Activated T-cell treated with anti-CD3 and anti-CD28 coated beads for 48 hours (primary cell): ENCODE measurements at regions not wholly inside any gene's neighbourhood (a gene's known extent, or its start where the extent isn't known, plus 50 kb on each side); places are given as distances from the start of the nearest gene placed in this dataset.

Source experiments
- DNase-seq: peaks from one replicate; pipeline ENCODE4 v3.0.0-alpha.2; 2020; ENCODE audit warnings: low read depth

DNA sequence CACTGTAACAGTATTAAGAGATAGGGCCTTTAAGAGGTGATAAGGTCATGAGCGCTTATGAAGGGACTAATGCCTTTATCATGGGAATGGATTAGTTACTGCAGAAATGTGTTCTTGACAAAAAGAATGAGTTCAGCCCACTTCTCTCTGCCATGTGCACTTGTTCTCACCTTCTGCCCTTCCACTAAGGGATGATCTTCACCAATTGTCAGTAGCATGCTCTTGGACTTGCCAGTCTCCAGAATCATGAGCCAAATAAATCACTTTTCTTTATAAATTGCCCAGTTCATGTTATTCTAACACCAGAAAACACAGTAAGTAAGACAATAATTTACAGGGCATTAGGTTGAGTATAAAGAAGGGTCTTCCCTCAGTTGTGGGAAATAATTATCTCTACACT lies 189.1 kb downstream of the CRPPA start:
- no peak for DNase-seq

DNA sequence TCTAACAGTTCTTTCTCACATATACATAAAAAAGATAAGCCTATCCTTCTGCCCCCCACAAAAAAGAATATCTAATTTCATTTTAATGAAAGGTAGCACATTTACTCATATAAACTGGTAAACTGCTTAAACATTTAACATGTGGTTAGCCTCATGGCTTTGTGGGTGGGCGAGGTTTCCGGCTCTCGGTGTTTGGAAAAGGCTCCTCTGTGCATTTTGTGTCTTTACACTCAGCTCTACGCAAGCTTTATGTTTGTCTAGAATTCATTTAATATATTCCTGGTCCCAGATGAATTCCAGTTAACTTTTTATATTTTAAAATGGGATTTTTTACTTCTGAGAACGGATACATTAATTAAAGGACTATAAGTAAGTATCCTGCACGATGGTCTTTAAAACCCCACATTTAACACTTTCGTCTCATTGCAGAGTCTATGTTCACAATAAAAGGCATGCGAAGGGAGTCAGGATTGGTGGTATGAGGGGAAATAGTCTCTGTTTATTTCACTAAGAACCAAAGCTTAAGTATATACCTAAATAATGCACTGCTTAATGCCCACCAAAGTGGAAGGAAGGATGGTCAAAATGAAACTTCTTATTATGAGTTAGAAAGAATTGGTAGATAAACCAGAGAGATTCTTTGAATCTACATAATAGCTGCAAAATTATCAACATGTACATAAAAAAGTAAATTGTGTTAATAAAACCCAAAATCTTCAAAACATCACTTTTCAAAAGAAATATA lies 197.2 kb downstream of the CRPPA start:
- peak; percentile 8 for DNase-seq

DNA sequence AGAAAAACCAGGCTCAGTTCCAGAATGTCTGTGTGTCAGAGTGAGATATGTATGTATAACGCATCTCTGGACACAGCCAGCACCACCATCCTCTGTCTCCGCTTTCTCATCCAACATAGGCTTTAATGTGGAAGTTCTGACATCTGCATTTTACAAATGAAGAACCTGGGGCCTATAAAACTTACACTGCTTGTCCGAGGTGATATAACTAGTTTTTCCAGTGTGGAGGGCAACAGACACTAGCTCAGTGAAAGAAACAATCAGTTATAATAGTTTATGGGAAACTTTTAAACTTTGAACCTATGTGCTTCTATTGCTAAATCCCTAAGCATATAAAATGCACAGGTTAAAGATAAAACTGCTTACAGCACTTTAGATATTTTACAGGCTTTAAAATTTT lies 208.7 kb downstream of the CRPPA start:
- DNase-seq = no peak

DNA sequence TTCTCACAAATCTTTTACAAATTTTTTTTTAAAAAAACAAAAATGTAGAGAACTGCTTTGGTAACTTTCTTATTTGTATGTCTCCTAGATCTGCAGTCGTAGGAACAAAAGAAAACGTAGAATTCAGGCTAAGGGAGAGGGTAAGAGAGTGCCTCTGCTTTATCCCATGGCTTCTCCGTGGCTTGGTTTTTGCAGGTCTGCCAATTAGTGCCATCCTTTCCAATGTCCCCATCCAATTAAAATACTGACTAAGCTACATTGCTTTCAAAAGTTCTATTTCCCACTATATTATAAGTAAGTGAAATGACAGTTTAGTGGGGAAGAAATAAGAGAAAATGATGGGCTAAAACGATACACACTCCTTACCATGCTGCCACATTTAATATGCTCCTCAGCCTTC lies 209.3 kb downstream of the CRPPA start:
- no peak for DNase-seq

DNA sequence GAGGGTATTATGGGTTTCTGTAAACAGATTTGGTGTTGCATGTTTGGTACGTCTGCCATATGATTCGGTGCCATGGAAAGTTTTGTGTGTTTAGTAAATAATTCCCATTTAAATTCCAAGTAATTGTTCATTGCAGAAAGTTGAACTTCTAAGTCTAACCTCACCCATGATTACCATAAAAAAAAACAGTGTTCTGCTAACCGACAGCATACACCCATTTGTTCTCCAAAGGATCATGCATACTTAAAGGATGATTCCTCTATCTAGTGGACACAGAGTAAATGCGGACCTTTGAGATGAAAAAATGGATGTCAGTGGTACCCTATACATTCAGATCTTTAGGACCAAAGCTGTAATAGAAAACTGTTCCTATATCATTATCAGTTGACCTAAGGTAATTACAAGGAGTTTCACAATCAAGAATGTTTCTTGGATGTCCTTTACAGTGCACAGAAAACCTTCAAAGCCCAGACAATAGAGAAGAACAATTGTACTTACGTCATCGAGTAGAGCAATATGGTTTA lies 209.9 kb downstream of the CRPPA start:
- DNase-seq = no peak

DNA sequence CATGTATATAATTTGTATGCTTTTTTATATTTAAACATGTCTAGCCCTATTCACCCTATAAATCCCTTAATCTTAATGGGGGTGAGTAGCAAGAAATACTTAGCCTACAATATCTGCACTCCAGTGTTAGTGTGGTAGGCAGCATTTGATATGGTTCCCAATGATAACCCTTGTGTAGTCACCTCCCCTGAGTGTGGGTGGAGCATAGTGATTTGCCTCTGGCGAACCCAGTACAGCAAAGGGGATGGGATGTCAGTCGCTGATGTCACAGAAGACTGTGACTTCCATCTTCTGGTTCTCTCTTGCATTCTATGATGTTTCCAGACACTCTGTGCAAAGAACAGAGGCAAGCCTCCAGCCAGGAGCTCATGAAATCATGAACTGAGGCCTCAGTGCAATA lies 211.2 kb downstream of the CRPPA start:
- no peak for DNase-seq

DNA sequence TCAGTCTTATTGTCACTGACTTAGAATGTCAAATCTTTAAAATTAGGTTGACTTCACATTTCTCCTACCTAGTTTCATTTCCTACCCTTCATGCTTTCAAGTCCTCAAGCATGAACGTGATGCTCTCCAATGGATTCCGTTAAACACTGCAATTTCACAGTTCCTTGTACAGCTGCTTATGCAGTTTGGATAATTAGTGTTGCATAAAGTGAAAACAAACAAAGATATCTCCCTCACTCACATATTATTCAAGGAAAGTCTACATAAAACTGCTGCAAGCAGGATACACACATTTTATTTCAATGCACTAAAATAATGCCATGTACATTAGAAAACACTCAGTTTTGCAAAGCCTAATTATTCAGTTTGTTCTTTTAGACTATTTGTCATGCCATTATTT lies 214.0 kb downstream of the CRPPA start:
- DNase-seq = no peak

DNA sequence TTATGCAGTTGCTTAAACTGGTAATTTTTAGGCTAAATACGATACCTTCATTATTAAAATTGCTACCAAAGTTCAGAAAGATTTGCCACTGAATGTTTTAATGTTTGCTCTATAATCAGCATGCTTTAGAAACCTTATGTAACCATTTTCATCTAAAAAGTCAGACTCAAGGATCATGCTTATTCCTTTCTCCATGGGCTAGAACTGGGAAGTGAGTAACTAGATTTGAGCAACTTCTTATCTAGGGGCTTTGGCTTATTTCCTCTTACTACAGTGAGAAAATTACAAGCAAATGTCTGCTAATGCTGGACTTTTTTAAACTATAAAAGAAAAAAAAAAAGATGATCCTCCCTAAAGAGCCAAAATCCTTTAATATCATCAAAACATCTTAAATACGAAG lies 215.9 kb downstream of the CRPPA start:
- DNase-seq = no peak

DNA sequence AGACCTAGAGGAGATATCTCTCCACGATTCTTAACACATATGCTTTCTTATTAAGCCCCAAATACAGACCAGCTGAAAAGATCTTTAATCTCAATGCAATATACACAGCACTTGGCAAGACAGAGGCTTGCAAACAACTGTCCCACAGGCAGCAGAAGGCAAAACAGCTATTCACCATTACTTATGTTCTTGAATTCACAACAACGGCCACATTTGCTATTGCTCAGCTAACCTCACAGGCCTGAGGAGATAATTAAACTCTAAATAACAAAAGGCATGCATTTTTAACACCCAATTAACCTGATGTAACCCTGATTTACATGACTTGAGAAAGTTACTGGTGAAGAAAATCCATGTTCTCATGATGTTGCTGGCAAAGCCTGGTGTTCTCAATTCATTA lies 216.4 kb downstream of the CRPPA start:
- no peak for DNase-seq

DNA sequence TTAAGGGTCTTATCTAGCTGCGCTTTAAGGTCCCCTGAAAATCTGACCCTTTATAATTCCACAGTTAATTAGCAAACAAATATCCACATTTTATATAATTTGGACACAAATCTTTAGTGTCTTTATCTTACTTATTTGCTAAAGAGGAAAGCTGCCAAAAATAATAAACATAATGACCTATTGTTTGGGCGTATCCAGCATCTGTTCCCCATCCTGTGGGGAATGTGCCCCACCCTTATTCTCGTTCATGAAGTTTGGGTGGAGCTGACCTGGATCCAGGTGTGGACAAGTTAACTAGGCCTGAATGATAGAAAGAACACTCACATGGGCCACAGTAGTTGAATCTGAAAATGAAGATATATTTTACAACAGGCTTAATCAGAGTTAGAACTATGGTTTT lies 218.3 kb downstream of the CRPPA start:
- DNase-seq = no peak

DNA sequence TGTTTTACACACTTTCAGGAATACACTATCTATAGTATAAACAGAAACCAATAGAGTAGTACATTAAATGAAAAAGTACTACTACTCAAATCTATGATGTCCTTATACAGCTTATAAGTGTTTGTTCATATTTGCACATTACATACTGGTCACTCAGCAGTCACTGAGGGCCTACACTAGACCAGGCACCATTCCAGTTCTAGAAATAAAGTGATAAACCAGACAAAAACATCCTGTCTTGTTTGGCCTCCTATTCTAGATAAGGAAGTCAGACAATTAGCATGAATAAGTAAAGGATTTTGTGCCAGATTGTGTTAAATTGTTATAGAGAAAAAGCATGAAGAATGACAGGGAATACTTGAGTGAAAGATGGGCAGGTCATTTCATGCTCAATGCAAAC lies 219.0 kb downstream of the CRPPA start:
- DNase-seq = no peak

DNA sequence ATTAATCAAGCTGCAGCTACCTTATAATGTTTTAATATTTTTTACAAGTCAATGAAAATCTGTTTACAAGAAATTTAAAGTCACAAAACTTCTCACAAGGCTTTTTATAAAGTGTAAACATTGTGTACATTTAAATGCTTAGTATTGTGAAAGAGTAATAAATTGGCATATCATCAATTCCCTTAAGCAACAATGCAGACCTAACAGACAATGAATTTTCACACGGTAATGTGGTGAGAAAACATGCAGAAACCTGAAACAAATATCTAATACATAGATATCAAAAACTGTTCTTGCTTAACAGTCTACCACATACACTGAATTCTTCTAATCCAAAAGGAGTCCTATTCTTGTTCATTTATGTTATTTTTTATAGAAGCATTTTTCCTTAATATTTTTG lies 220.7 kb downstream of the CRPPA start:
- no peak for DNase-seq

DNA sequence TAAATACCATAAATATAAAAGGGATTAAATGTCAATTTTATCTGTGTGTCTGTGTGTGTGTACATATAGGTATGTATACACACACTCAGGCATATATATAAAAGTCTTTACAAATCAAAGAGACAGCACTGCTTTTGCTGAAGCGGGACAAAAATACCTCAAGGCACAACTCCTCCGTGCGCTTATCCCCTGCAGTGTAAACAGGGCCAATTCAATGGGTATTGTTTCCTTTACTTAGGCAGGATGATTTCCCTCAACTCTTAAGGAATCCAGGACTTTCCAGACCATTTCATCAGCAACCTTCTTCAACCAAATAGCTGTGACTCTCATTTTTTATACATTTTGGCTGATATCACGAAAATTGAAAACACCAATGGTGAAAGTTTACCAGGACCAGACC lies 227.7 kb downstream of the CRPPA start:
- no peak for DNase-seq

DNA sequence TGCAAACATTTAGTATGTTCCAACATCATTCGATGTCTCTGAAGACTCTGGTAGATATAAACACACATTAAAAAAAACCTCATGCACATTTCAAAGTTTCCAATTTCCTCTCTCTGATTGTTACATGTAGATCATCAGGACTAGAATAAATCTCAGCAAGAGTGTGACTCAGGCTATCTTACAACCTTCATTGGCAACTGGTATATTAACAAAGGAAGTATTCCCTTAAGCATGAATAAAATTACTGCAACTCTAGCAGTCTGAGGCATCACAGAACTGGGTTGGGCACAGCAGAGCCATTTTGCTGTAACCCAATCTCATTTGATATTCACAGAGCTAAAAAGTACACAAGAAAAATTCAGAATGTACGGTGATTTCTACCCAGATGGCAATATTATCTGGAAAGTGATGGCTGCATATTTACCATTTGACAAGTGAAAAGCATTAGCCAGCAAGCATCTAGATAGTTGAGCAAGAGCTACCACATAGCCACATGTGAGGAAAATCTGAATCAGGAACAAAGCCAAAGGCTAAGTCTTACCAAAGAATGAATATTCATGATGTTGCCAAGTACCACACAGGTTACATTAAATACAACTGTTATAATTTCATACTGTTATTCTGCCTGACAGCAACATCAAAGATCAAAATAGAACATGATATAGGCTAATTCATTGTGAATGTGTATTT lies 232.2 kb downstream of the CRPPA start:
- DNase-seq = no peak

DNA sequence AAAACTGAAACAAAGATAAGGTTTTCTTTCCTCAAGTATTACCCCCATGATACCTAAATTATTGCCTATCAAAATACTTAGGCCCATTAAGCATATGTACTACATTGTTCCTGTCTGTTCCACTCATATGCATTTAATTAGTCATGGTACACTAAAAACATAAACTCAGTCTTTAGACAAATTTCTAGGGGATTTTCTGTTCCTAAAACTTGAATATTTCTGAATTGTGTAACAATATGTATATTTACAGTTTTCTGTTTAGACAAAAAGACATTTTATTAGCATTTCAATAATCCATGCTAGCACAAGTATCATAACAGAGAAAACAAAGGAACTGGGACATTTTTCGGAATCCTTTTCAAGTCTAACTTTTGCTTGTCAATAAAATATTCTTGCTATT lies 234.2 kb downstream of the CRPPA start:
- no peak for DNase-seq

DNA sequence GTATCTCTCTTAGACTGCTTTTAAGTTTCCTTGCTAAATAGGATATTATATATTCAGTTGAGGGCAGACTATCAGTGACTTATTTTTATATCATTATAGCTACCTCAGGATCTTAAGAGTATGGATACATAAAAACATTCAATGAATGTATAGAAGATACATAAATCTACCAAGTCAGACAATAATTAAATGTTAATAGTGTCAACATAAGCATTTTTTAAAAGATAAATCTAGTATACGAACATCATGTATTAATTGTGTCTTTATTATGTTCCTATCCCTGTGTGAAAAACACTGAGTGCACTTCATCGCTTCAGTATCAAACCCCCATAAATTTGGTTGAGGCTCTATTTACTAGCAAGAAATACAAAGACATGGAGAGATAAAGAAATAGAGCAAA lies 242.8 kb downstream of the CRPPA start:
- no peak for DNase-seq

DNA sequence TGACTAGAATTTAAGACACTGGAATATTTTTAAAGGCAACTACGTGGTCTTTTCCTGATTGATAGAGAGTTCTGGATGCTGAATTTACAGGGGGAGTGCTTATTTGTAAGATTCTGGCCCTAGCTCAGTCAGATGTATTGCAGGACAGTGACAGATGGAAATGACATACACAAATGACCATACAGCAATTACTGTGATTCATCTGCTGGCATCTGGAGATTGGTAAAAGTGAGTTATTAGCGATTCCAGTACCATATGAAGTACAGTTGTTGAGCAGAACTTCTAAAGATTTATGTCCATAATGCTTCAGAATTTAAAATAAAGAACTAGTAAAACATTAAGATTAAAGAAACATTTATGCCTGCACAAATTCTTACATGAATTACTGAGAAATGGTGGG lies 243.2 kb downstream of the CRPPA start:
- DNase-seq = no peak

DNA sequence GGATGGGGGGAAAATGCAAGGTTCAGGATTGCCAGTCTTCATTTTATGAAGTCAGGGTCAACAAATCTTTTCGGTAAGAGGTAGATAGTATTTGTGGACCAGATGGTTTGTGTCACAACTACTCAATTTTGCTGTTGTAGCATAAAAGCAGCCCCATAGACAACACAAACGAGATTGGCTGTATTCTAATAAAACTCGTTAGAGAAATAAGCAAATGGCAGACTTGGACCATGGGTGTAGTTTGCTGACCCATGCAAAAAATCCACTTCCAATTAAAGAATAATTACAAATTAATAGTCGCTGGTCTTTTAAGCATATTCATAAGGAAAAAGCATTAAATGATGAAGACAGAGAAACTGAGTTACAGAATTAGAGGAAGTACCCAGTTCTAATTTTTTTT lies 247.1 kb downstream of the CRPPA start:
- DNase-seq = no peak

DNA sequence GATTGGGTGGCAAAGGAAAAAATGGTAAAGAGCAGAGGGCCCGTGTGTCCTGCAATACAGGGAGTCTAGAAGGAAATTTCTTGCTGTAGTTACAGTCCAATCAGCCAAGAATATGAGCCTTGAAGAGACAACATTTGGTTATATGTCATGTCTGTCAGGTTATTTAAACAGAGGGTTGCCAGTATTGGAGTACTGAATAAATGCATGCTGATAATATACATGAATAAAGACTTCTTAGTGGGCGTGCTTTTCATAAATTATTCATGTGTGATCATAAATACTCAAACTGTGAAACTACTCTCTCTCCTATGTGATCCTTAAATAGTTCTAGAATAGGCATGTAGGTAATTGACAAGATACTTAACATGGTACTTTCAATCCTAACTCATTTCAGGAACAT lies 249.0 kb downstream of the CRPPA start:
- no peak for DNase-seq

DNA sequence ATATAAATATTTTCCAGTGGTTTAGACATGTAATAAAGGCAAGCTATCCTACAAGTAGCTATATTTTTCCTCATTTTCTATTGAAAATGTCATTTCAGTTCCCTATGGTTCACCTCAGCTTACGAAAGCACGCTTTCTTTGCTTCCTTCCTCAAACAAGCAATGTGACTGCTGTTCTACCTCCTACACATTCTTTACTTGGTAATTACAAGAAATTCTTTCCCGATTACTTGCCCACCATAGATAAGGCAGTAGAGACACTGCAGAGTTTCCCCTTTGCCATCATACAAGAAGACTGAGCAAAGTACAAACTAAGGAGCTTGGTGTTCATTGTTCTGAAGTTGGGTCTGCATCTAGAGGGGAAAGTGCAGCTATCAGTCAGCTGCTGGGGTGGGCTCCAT lies 249.4 kb downstream of the CRPPA start:
- DNase-seq = no peak

DNA sequence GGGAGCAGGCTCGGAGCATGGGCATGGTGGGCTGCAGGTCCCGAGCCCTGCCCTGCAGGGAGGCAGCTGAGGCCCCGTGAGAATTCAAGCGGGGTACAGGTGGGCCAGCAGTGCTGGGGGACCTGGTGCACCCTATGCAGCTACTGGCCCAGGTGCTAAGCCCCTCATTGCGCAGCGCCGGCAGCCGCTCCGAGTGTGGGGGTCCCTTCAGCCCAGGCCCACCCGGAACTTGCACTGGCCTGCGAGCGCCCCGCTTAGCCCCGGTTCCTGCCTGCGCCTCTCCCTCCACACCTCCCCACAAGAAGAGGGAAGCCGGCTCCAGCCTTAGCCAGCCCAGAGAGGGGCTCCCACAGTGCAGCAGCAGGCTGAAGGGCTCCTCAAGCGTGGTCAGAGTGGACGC lies 250.7 kb downstream of the CRPPA start:
- DNase-seq = no peak

DNA sequence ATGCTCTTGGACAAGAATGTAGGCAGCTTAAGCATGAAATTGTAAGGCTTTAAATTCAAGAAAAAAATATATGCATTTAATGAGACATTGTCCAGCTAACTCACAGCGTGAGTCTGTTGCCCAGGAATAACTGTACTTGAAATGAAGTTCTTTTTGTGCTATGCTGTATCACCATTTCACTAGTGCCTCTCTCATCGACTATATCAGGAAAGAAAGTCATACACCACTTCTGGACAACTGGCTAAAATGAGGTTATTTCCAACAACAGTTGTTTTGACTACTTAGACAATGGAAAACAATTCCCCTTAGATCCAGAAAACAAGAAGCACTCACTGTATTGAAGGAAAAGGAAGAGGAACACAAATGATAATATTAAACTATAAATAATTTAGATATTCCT lies 251.8 kb downstream of the CRPPA start:
- DNase-seq = no peak

DNA sequence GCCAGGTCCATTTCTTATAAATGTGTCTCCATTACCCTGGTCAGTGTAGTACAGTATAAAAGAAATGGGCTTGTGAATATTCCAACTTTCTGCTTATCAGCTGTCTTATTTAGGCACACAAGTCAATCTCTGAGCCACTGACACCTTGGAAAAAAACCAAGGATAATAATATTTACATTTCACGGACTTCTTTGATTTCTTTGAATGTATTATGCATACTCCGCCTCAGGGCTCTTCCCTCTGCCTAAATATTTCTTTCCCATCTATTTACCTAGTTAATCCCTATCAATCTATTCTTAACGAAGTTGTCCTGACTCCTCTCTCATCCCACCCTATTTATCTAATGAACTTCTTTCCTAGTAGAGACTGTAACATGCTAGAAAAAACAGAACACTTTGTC lies 253.8 kb downstream of the CRPPA start:
- DNase-seq = no peak

DNA sequence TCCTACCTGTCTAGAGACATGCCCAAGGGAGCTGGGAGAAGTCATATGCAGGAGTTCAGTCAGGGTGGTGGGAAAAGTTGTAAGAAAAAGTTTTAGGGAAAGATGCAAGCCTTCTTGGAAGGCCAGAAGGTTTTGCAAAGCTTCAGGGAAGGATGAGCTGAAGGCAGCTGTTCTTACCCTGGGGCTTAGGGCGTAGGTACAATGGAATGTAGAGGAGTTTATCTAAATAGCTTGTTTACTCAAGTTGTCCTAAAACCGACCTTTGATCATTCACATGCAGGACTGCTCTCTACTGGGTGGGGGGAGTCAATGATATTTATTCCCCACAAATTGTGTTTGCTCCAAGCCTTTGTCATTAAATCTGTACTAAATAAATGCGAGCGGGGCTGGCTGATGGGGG lies 277.0 kb downstream of the CRPPA start:
- no peak for DNase-seq
